ENCODE measurements at regions not wholly inside any gene's neighbourhood (a gene's known extent, or its start where the extent isn't known, plus 50 kb on each side); places are given as distances from the start of the nearest gene placed in this dataset.

DNA sequence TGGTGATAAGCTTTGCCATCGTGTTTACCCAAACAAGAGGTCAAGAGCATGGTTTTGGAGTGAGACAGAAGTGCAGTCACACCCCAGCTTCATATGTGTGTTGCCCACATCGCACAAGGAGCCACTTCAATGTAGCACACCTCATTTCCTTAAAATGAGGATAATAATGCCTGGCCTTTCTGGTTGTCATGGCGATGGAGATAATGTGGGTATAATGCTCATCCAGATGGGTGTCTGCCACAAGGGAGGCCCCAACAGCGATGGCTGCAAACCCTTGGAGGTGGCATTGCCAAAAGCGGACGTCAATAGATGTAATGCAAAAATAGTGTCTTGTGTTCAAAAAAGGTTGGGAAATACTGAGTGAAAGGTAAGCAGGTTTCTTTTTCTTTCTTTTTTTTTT, 83.1 kb upstream of the AJAP1 start:
- TF ChIP-seq CEBPB (IDR thresholded peaks at IDR 0.05), result no peak
- no peak for TF ChIP-seq RAD21 (IDR thresholded peaks at IDR 0.05; ENCODE audit: low read depth)
- TF ChIP-seq, protein P1, sequence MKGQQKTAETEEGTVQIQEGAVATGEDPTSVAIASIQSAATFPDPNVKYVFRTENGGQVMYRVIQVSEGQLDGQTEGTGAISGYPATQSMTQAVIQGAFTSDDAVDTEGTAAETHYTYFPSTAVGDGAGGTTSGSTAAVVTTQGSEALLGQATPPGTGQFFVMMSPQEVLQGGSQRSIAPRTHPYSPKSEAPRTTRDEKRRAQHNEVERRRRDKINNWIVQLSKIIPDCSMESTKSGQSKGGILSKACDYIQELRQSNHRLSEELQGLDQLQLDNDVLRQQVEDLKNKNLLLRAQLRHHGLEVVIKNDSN (IDR thresholded peaks at IDR 0.05), result no peak
- TF ChIP-seq, protein P2, sequence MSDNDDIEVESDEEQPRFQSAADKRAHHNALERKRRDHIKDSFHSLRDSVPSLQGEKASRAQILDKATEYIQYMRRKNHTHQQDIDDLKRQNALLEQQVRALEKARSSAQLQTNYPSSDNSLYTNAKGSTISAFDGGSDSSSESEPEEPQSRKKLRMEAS (IDR thresholded peaks at IDR 0.05), result no peak
- TF ChIP-seq EP300 (IDR thresholded peaks at IDR 0.05; ENCODE audit: borderline replicate concordance), result no peak
- TF ChIP-seq TAF1 (IDR thresholded peaks at IDR 0.05; ENCODE audit: low read depth), result no peak
- TF ChIP-seq, protein P3, sequence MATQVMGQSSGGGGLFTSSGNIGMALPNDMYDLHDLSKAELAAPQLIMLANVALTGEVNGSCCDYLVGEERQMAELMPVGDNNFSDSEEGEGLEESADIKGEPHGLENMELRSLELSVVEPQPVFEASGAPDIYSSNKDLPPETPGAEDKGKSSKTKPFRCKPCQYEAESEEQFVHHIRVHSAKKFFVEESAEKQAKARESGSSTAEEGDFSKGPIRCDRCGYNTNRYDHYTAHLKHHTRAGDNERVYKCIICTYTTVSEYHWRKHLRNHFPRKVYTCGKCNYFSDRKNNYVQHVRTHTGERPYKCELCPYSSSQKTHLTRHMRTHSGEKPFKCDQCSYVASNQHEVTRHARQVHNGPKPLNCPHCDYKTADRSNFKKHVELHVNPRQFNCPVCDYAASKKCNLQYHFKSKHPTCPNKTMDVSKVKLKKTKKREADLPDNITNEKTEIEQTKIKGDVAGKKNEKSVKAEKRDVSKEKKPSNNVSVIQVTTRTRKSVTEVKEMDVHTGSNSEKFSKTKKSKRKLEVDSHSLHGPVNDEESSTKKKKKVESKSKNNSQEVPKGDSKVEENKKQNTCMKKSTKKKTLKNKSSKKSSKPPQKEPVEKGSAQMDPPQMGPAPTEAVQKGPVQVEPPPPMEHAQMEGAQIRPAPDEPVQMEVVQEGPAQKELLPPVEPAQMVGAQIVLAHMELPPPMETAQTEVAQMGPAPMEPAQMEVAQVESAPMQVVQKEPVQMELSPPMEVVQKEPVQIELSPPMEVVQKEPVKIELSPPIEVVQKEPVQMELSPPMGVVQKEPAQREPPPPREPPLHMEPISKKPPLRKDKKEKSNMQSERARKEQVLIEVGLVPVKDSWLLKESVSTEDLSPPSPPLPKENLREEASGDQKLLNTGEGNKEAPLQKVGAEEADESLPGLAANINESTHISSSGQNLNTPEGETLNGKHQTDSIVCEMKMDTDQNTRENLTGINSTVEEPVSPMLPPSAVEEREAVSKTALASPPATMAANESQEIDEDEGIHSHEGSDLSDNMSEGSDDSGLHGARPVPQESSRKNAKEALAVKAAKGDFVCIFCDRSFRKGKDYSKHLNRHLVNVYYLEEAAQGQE (IDR thresholded peaks at IDR 0.05; ENCODE audit: low read depth), result no peak
- no peak for TF ChIP-seq NFIC (IDR thresholded peaks at IDR 0.05)
- no peak for TF ChIP-seq YY1 (IDR thresholded peaks at IDR 0.05; ENCODE audit: low read depth)

Measured in Ishikawa (cell line).